HK-2 (cell line): ENCODE measurements at regions not wholly inside any gene's neighbourhood (a gene's known extent, or its start where the extent isn't known, plus 50 kb on each side); places are given as distances from the start of the nearest gene placed in this dataset.
"Not testable (repeated sequence)": the region's sequence is repeated elsewhere in the genome, so short reads cannot be mapped to it uniquely, and the experiment has no call there.

Experiments used
- DNase-seq: peaks from one replicate; pipeline ENCODE4 v3.0.0-alpha.2; 2018; ENCODE audit not compliant: unreplicated experiment

DNA sequence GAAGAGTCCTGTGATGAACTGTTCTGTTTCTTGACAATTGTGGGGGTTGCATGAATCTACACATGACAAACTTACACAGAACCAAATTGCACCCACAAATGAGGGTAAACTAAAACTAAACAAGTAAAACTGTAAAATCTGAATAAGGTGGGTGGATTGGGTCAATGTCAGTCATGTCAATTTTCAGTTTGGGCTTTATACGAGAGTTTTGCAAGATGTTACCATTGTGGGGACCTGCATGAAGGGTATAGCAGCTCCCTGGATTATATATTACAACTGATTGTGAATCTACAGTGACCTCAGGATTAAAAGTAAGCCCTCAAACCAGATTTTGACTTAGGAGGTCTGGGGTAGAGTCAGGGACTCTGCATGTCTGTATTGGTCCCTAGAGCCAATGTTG is 101.5 kb upstream of the LHX5 start:
- no peak for DNase-seq

GRCh38 chr12:113571713-113572112 is 100.0 kb upstream of the LHX5 start:
- DNase-seq: no peak

- DNase-seq: no peak
These were observed 98.1 kb upstream of the LHX5 start for GRCh38 chr12:113569806-113570205.

- DNase-seq: no peak
These were observed 96.3 kb upstream of the LHX5 start for GRCh38 chr12:113568021-113568420.

DNA sequence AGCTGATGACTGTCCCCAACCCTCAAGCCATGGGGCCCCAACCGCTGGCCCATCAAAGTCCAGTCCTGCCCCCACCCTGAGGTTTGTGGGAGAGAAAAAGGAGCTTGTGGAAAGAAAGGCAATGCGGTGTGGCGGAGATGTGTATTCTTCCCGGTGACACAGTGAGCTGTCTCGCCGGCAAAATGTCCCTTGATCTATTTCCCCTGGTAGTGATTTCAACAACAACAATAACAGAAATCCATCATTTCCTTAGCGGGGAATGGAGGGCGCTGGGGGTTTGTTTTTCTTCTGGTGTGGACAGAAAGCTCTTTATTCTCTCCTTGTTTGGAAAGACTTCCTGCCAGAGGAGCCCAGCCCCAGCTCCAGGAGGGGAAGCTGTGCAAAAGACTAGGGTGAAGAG is 93.7 kb upstream of the LHX5 start:
- DNase-seq: no peak

DNA sequence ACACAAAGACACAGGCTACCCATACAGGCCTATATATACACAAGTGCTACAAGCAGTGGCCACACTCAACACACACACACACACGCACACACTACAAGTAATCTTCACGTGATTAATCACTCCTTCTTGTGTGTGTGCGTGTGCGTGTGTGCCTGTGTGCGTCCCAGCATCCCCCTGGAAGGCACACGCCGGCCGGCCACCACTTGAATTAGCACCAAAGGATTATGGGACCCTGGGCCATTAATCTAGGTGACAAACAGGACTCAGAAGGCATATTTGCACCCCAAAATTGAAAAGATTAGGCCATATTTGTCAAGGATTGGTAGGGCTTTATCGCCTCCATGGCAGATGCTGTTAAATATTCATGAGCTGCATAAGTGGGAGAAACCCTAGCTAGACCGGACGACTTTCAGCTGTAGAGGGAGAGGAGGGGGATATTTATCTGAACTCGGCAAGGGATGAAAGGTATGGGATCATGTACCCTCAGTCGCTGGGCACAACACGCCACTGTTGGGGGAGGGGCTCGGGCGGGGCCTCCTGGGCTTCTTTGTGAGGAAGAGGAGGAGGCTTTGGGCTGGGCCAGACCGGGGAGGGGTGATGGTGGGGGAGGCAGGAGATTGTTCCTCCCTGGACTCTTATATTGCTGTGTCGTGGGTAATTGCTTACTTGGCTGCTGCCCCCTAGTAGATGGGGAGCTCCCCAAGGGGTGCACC is 89.6 kb upstream of the LHX5 start:
- no peak for DNase-seq

GRCh38 chr12:113559466-113559865 is 87.8 kb upstream of the LHX5 start:
- DNase-seq: no peak

GRCh38 chr12:113555226-113555625 is 83.6 kb upstream of the LHX5 start:
- peak; percentile 1 for DNase-seq

GRCh38 chr12:113552760-113553159 is 81.1 kb upstream of the LHX5 start:
- no peak for DNase-seq

GRCh38 chr12:113551563-113551962 is 79.9 kb upstream of the LHX5 start:
- no peak for DNase-seq

DNA sequence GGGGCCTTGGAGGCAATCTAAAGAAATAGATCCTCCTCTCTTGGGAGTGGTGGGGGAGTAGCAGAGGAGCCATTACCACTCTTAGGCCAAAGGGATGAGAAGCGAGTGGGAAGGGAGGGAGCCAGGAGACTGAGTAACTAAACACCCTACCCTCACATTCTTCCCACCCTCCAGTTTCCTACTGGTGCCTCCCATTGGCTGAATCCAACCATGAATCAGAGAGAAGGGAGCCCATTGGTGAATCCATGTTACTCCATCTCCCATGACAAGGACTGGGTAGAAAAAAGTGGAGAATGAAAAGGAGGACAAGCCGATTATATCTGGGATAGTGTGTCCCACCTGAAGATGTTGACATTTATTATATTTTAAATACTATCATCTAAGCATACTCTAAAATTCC is 76.8 kb upstream of the LHX5 start:
- DNase-seq: no peak

GRCh38 chr12:113546916-113547863 is 75.5 kb upstream of the LHX5 start:
- DNase-seq: no peak

GRCh38 chr12:113537751-113538087 is 66.0 kb upstream of the LHX5 start:
- peak; percentile 4 for DNase-seq

DNA sequence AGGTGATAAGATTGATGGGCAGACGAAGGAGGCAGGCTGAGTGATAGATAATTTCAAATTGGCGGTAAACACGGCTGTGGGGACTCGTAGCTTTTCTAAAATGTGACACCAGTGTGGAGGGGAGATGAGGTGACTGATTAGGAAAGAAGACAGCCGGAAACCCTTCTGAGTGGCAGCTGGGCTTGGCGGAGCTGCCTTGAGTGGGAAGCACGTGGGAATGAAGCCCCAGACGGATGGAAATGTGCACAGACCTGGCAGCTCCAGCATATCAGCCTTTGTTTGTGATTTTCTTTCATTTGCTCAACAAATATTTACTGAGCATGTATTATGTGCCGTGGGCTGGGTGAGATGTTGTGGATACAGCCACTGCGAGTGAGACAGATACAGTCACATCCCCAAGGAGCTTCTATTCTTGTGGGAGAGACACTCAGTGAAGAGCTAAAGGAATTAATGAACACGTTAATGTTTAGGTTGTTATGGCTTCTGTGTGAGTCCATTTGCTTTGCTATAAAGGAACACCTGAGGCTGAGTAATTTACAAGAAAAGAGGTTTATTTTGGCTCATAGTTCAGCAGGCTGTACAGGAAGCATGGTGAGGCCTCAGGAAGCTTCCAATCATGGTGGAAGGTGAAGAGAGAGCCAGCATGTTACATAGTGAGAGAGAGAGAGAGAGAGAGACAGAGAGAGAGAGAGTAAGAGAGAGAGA is 65.5 kb upstream of the LHX5 start:
- DNase-seq: no peak

- DNase-seq: no peak
These were observed 63.4 kb upstream of the LHX5 start for GRCh38 chr12:113535100-113535499.

DNA sequence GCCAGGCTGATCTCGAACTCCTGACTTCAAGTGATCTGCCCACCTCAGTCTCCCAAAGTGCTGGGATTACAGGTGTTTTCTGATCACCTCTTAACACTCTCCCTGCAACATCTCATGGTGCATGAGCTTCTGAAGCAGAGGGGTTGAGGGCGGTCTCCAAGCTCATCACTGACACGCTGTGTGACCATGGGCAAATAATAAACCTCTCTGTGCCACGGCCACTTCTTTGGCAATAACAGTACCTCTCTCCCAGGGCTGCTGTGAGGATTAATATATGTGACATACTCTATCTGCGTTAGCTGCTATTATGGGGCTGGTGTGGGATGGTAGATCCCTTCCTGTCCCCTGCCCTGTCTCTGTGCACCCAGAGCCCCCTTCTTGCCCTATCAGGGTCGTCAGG is 62.9 kb upstream of the LHX5 start:
- no peak for DNase-seq

GRCh38 chr12:113533842-113534375 is 62.2 kb upstream of the LHX5 start:
- DNase-seq: no peak

GRCh38 chr12:113532292-113532691 is 60.6 kb upstream of the LHX5 start:
- no peak for DNase-seq

GRCh38 chr12:113531073-113531472 is 59.4 kb upstream of the LHX5 start:
- DNase-seq: not testable (repeated sequence)

DNA sequence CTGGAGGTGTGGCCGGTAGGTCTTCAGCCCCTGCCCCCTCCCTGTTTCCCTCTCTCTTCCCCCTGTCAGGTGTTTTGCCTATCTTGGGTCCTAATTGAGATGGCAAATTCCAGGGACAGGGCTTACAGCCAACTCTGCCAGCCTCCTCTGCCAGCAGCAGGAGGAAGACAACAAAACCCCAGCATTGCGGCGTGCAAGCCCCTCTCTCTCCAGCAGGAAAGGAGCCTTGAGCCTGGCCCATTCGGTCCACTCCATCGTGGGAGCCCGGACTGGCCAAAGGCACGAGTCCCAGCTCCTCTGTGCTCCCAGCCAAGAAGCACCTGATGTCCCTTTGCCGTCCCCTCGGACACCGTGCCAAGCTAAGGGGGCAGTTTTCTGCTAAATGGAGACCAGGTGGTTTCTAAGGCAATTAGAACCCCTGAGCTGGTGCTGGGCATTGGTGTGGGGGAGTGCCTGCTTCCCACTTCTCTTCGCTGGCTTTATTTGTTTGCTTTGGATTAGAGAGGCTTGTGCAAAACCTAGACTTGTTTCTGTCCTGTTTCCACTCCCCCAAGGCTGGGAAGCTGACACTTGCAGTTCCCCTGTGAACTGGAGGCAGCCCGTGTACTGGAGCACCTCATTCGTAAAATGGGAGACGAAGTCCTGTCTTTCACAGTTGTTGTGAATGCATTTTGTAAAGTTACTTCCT is 57.1 kb upstream of the LHX5 start:
- DNase-seq: no peak

DNA sequence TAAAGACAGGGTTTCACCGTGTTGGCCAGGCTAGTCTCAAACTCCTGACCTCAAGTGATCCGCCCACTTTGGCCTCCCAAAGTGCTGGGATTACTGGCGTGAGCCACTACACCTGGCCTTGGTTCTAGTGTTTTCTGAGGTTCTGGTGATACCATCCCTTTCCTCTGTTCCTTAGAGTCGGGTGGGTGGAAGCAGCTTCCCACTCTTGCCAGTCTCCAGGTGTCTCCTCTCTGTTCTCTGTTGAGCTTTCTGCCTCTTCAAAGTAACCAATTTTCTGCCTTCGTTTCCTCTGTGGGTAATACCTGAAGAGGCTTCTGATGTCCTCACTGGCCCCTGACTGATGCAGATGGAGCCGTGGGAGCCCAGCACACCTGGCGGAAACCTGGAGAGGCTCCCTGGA is 53.4 kb upstream of the LHX5 start:
- no peak for DNase-seq

DNA sequence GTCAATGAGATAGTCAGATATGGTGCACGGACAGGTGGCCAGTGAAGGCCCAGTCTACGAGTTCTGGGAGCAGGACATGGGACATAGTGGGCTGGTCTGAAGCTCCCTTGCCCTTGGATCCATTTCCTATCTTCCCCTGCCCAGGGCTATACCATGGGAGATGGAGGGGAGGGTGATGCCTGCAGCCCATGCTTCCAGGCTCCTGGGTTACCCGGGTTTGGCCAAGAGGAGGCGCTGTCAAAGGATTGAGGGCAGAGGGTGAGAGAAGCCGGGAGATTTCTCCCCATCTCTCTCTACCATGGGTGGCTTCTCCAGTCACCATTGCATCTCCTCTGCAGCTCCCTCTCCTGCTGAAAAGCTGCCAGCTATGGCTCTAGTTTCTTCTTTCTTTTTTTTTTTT is 52.8 kb upstream of the LHX5 start:
- DNase-seq: no peak
